Panc1 (cell line): ENCODE measurements at regions not wholly inside any gene's neighbourhood (a gene's known extent, or its start where the extent isn't known, plus 50 kb on each side); places are given as distances from the start of the nearest gene placed in this dataset.

Experiments
- ATAC-seq: fragments of 200-7000 bp; cut with Tn5 transposase; 2 replicates; pipeline ENCODE4 v1.9.1; 2020; ENCODE audit warnings: mild to moderate bottlenecking, moderate library complexity
- BruUV-seq: library from RNA; stranded (reverse); fragments of 400-500 nt; replicated peaks from 2 replicates; lab custom pipeline; 2021; lab: Mats Ljungman, UMichigan
- CTCF ChIA-PET: fragments of 300-600 bp; sonication (Branson Sonifier 250); formaldehyde crosslinking; loops from one replicate; lab custom pipeline; 2022; ENCODE audit warnings: antibody characterized with exemption; lab: Charles Lee
- POLR2A ChIA-PET: fragments of 300-600 bp; sonication (Branson Sonifier 250); formaldehyde crosslinking; loops from one replicate; lab custom pipeline; 2022; ENCODE audit warnings: antibody characterized with exemption; lab: Charles Lee
- DNase-seq: peaks from one replicate; pipeline ENCODE4 v3.0.0-alpha.2; 2010; ENCODE audit warnings: low read depth, low spot score
- H3K27ac ChIP-seq: 2 replicates; pipeline ENCODE4 v1.5.1; 2011; ENCODE audit warnings: mild to moderate bottlenecking, low read length, inconsistent platforms
- H3K27me3 ChIP-seq: fragments of 200-500 bp; sonication (Bioruptor generic); 2 replicates; pipeline ENCODE4 v1.6.0; 2014; ENCODE audit warnings: low read length, inconsistent platforms; ENCODE audit not compliant: control insufficient read depth, insufficient read depth
- H3K36me3 ChIP-seq: fragments of 200-500 bp; sonication (Bioruptor generic); 2 replicates; pipeline ENCODE4 v1.5.1; 2014; ENCODE audit warnings: inconsistent platforms, mild to moderate bottlenecking, low read length, moderate library complexity; ENCODE audit not compliant: control insufficient read depth, insufficient read depth
- H3K4me1 ChIP-seq: 2 replicates; pipeline ENCODE4 v1.5.1; 2011; ENCODE audit warnings: inconsistent platforms, mild to moderate bottlenecking, low read length, moderate library complexity; ENCODE audit not compliant: control insufficient read depth, insufficient read depth
- H3K4me3 ChIP-seq, 2 experiments: 2 replicates each; pipeline ENCODE4 v1.5.1; 2011 to 2012; ENCODE audit warnings: low read depth in 2 of 2, low read length in 2 of 2, mild to moderate bottlenecking in 2 of 2, inconsistent platforms in 1 of 2, moderate library complexity in 1 of 2
- H3K9me3 ChIP-seq: fragments of 200-500 bp; sonication (Bioruptor generic); 2 replicates; pipeline ENCODE4 v1.5.1; 2014; ENCODE audit warnings: low read depth, mild to moderate bottlenecking, inconsistent platforms, low read length, moderate library complexity; ENCODE audit not compliant: control insufficient read depth, insufficient read depth
- CTCF ChIP-seq: fragments of 450-650 bp; IDR thresholded peaks from 2 replicates; pipeline ENCODE4 v1.5.1; 2017; ENCODE audit warnings: mild to moderate bottlenecking
- POLR2AphosphoS5 ChIP-seq: IDR thresholded peaks from 2 replicates; pipeline ENCODE4 v1.6.1; 2012; ENCODE audit warnings: mild to moderate bottlenecking, low read depth, low read length, moderate library complexity
- SIN3A ChIP-seq: IDR thresholded peaks from 2 replicates; pipeline ENCODE4 v1.6.1; 2012; ENCODE audit warnings: low read depth, mild to moderate bottlenecking, low read length, moderate library complexity, borderline replicate concordance; ENCODE audit not compliant: insufficient read depth
- TCF7L2 ChIP-seq: IDR thresholded peaks from 2 replicates; pipeline ENCODE4 v1.6.1; 2011; ENCODE audit warnings: mild to moderate bottlenecking, low read depth, low read length, inconsistent platforms
- in situ Hi-C: cut with HindIII; loops from 2 replicates; pipeline ENCODE4 v1.10.0; 2016; ENCODE audit warnings: low sequenced_read_pairs, low pct_unique_long_range_greater_than_20kb
- intact Hi-C: fragments of 100-400 bp; cut with micrococcal nuclease; formaldehyde crosslinking; loops from one replicate; pipeline ENCODE4 v1.10.0; 2022; ENCODE audit not compliant: unreplicated experiment
- TF ChIP-seq, protein P1 (sequence below), 2 experiments: IDR thresholded peaks; 2 replicates each; pipeline ENCODE4 v1.6.1; 2011 to 2012; ENCODE audit warnings: low read depth in 2 of 2, control low read depth in 1 of 2, low read length in 1 of 2, mild to moderate bottlenecking in 1 of 2, moderate library complexity in 1 of 2; ENCODE audit not compliant: insufficient read depth in 1 of 2

GRCh38 chr3:127077505-127078064 is 94.7 kb downstream of the PLXNA1 start:
- peaks cover 4% of the 10 kb centered on the region for H3K4me1 ChIP-seq
- ChIA-PET POLR2A (no interaction called here), CTCF (no interaction called here)
- H3K27me3 ChIP-seq = no peaks in the 10 kb centered on the region
- H3K4me3 ChIP-seq = no peak overlapping the region
- BruUV-seq = no TSS peak
- TF ChIP-seq POLR2AphosphoS5 (no peak), SIN3A (no peak), TCF7L2 (no peak), CTCF (no peak)
- TF ChIP-seq, protein P1, sequence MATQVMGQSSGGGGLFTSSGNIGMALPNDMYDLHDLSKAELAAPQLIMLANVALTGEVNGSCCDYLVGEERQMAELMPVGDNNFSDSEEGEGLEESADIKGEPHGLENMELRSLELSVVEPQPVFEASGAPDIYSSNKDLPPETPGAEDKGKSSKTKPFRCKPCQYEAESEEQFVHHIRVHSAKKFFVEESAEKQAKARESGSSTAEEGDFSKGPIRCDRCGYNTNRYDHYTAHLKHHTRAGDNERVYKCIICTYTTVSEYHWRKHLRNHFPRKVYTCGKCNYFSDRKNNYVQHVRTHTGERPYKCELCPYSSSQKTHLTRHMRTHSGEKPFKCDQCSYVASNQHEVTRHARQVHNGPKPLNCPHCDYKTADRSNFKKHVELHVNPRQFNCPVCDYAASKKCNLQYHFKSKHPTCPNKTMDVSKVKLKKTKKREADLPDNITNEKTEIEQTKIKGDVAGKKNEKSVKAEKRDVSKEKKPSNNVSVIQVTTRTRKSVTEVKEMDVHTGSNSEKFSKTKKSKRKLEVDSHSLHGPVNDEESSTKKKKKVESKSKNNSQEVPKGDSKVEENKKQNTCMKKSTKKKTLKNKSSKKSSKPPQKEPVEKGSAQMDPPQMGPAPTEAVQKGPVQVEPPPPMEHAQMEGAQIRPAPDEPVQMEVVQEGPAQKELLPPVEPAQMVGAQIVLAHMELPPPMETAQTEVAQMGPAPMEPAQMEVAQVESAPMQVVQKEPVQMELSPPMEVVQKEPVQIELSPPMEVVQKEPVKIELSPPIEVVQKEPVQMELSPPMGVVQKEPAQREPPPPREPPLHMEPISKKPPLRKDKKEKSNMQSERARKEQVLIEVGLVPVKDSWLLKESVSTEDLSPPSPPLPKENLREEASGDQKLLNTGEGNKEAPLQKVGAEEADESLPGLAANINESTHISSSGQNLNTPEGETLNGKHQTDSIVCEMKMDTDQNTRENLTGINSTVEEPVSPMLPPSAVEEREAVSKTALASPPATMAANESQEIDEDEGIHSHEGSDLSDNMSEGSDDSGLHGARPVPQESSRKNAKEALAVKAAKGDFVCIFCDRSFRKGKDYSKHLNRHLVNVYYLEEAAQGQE (IDR thresholded peaks at IDR 0.05; ENCODE audit: insufficient read depth in 1 of 2, low read depth in 2 of 2, low read length in 1 of 2) = no peak
- intact Hi-C loops = no loop called here
- ATAC-seq (no peak), DNase-seq (no peak)
- H3K36me3 ChIP-seq = no peaks in the 10 kb centered on the region
- H3K27ac ChIP-seq = no peak overlapping the region
- in situ Hi-C loops = no loop called here
- H3K9me3 ChIP-seq = no peaks in the 10 kb centered on the region

GRCh38 chr3:127078626-127079025 is 95.7 kb downstream of the PLXNA1 start:
- TF ChIP-seq CTCF (no peak), SIN3A (no peak), POLR2AphosphoS5 (no peak), TCF7L2 (no peak)
- TF ChIP-seq, protein P1 (IDR thresholded peaks at IDR 0.05; ENCODE audit: insufficient read depth in 1 of 2, low read depth in 2 of 2, low read length in 1 of 2) = no peak
- no TSS peak for BruUV-seq
- in situ Hi-C loops (no loop called here), intact Hi-C loops (no loop called here)
- Histone ChIP-seq H3K27me3 (no peaks in the 10 kb centered on the region), H3K4me1 (peaks cover 4% of the 10 kb centered on the region), H3K27ac (no peak overlapping the region), H3K36me3 (no peaks in the 10 kb centered on the region), H3K4me3 (no peak overlapping the region), H3K9me3 (no peaks in the 10 kb centered on the region)
- ChIA-PET POLR2A (no interaction called here), CTCF (no interaction called here)
- no peak for ATAC-seq
- DNase-seq = no peak
